ENCODE measurements at regions not wholly inside any gene's neighbourhood (a gene's known extent, or its start where the extent isn't known, plus 50 kb on each side); places are given as distances from the start of the nearest gene placed in this dataset.

DNA sequence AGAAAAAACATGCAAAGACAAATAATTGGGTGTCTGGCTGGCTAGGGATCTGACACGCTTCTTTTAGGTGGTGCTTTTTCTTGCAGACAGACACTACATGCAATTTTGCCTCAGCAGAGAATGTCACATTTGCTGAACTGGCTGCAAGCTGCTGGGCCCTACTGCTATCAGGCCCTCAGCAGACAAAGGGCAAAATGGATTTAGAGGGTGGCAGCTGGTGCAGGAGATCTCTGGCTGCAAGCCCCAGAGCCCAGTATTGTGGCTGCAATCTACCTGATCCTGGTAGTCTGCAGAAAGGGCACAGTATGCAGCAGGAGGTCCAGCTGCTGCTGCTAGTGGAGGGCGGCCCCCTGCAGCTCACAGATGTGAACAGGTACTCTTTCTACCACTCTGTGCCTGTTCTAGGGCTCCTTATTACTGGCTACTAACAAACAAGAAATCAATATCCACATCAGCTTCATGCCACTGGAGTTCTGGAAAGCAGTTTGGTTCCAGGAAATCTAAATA, 796.7 kb upstream of the CELF4 start:
- H3K9ac ChIP-seq (ENCODE audit: low read length): no peak overlapping the region
- no peaks in the 10 kb centered on the region for H4K20me1 ChIP-seq (ENCODE audit: low read depth, low read length)

DNA sequence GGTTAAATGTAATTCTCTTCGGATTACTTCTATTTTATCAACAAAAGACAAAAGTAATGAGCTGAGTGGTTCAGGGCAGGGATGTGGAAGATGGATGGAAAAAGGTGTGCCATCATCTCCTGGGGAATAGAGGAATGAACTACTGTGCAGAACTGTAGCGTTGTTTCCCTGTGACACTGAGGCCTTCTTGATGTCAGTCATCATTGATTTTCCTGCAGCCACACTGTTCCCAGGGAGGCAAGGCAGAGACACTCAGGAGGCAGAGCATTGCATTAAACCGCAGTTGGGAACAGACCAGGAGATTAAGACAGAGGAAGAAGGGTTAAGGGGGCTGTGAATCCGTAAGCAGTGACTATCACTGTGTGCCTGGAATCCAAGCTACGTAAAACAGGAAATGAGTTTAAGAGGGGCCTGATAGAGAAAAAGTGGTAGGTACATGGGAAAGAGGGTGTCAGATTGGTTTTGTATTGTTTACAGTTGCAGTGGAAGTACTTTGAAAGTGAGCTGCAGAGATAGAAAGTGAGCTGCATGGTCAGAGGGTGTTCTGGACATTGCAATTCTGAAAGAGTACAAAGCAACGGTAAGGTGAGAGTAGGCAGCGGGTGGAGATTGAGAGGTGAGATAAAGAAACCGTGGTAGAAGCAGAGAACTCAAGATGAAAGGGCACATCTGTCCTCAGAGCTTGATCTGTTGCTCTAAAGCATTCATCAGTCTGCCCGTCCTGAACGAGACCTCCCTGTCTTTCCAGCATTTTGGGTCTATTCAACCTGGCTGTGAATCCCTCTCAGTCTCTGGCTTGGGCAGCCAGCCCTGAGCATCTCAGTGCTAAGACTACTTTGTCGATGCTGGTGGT, 793.4 kb upstream of the CELF4 start:
- H3F3A ChIP-seq (ENCODE audit: insufficient read depth): no peaks in the 10 kb centered on the region
- peaks cover 3% of the 10 kb centered on the region; the same call in 1 of the 2 replicates for H3K9me3 ChIP-seq (ENCODE audit: insufficient read depth, low read length)
- no peak overlapping the region for H3K27ac ChIP-seq (ENCODE audit: low read depth, low read length)
- H3K27me3 ChIP-seq (ENCODE audit: low read length): no peaks in the 10 kb centered on the region
- TF ChIP-seq, protein P1, sequence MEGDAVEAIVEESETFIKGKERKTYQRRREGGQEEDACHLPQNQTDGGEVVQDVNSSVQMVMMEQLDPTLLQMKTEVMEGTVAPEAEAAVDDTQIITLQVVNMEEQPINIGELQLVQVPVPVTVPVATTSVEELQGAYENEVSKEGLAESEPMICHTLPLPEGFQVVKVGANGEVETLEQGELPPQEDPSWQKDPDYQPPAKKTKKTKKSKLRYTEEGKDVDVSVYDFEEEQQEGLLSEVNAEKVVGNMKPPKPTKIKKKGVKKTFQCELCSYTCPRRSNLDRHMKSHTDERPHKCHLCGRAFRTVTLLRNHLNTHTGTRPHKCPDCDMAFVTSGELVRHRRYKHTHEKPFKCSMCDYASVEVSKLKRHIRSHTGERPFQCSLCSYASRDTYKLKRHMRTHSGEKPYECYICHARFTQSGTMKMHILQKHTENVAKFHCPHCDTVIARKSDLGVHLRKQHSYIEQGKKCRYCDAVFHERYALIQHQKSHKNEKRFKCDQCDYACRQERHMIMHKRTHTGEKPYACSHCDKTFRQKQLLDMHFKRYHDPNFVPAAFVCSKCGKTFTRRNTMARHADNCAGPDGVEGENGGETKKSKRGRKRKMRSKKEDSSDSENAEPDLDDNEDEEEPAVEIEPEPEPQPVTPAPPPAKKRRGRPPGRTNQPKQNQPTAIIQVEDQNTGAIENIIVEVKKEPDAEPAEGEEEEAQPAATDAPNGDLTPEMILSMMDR (IDR thresholded peaks at IDR 0.05; ENCODE audit: insufficient read depth, low read length, poor library complexity, severe bottlenecking): no peak
- TF ChIP-seq EZH2phosphoT487 (conservative IDR thresholded peaks at IDR 0.05; ENCODE audit: low read length): no peak
- H3K4me3 ChIP-seq (ENCODE audit: insufficient read depth, low read length, poor library complexity, severe bottlenecking): no peak overlapping the region
- no peak overlapping the region for H2AFZ ChIP-seq (ENCODE audit: low read depth, low read length, severe bottlenecking)
- no peaks in the 10 kb centered on the region for H3K9me2 ChIP-seq (replicated peaks; ENCODE audit: insufficient read depth, low read length)
- no peaks in the 10 kb centered on the region for H3K79me2 ChIP-seq (ENCODE audit: insufficient read depth, low read length)
- no peak overlapping the region for H3K4me2 ChIP-seq (ENCODE audit: low read depth, low read length, poor library complexity, severe bottlenecking)
- no peaks in the 10 kb centered on the region for H4K20me1 ChIP-seq (ENCODE audit: low read depth, low read length)
- H3K36me3 ChIP-seq (ENCODE audit: low read length): no peaks in the 10 kb centered on the region
- H3K9ac ChIP-seq (ENCODE audit: low read length): no peak overlapping the region

More for the DNA sequence above, 796.7 kb upstream of the CELF4 start:
- H3K9me3 ChIP-seq (ENCODE audit: insufficient read depth, low read length): no peaks in the 10 kb centered on the region
- no peaks in the 10 kb centered on the region for H3F3A ChIP-seq (ENCODE audit: insufficient read depth)
- no peaks in the 10 kb centered on the region for H3K9me2 ChIP-seq (replicated peaks; ENCODE audit: insufficient read depth, low read length)
- H3K27ac ChIP-seq (ENCODE audit: low read depth, low read length): no peak overlapping the region
- no peak for TF ChIP-seq EZH2phosphoT487 (conservative IDR thresholded peaks at IDR 0.05; ENCODE audit: low read length)
- TF ChIP-seq, protein P1 (IDR thresholded peaks at IDR 0.05; ENCODE audit: insufficient read depth, low read length, poor library complexity, severe bottlenecking): no peak
- no peak overlapping the region for H2AFZ ChIP-seq (ENCODE audit: low read depth, low read length, severe bottlenecking)
- H3K4me2 ChIP-seq (ENCODE audit: low read depth, low read length, poor library complexity, severe bottlenecking): no peak overlapping the region
- H3K79me2 ChIP-seq (ENCODE audit: insufficient read depth, low read length): no peaks in the 10 kb centered on the region
- no peak overlapping the region for H3K4me3 ChIP-seq (ENCODE audit: insufficient read depth, low read length, poor library complexity, severe bottlenecking)
- H3K36me3 ChIP-seq (ENCODE audit: low read length): no peaks in the 10 kb centered on the region
- no peaks in the 10 kb centered on the region for H3K27me3 ChIP-seq (ENCODE audit: low read length)

DNA sequence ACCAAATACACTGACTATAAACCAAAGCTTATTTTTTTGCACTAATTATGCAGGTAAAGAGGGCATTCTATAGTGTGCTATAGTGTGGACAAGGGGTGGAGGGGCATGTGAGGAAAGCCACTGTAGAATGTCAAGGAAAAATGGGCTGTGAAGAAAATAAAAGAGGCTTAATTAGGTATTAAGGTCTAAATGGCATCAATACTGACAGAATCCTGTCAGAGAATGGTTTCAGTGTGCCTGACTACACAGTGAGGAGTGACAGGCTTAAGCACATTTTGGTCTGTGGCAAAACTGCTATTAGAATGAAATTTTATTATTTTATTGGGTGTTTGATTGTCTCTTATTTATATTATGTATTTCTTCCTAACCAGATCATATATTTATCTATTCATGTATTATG, 787.6 kb upstream of the CELF4 start:
- Histone ChIP-seq H2AFZ (ENCODE audit: low read depth, low read length, severe bottlenecking) (no peak overlapping the region), H3K27ac (ENCODE audit: low read depth, low read length) (no peak overlapping the region), H3K79me2 (ENCODE audit: insufficient read depth, low read length) (no peaks in the 10 kb centered on the region), H3K4me2 (ENCODE audit: low read depth, low read length, poor library complexity, severe bottlenecking) (no peak overlapping the region), H3K9me2 (replicated peaks; ENCODE audit: insufficient read depth, low read length) (no peaks in the 10 kb centered on the region), H3K9ac (ENCODE audit: low read length) (no peak overlapping the region), H3F3A (ENCODE audit: insufficient read depth) (no peaks in the 10 kb centered on the region), H3K9me3 (ENCODE audit: insufficient read depth, low read length) (peaks cover 4% of the 10 kb centered on the region; the same call in 1 of the 2 replicates), H3K36me3 (ENCODE audit: low read length) (no peaks in the 10 kb centered on the region), H3K27me3 (ENCODE audit: low read length) (no peaks in the 10 kb centered on the region), H3K4me3 (ENCODE audit: insufficient read depth, low read length, poor library complexity, severe bottlenecking) (no peak overlapping the region), H4K20me1 (ENCODE audit: low read depth, low read length) (no peaks in the 10 kb centered on the region)
- TF ChIP-seq EZH2phosphoT487 (conservative IDR thresholded peaks at IDR 0.05; ENCODE audit: low read length): no peak
- TF ChIP-seq, protein P1 (IDR thresholded peaks at IDR 0.05; ENCODE audit: insufficient read depth, low read length, poor library complexity, severe bottlenecking): no peak

Data from SU-DHL-6 (cell line).